ENCODE measurements at regions not wholly inside any gene's neighbourhood (a gene's known extent, or its start where the extent isn't known, plus 50 kb on each side); places are given as distances from the start of the nearest gene placed in this dataset.

- TF ChIP-seq TCFL5 (CRISPR knock-in tag; conservative IDR thresholded peaks at IDR 0.05), result no peak
- 0 out of 2 replicates have a peak, but pooled peaks have one; percentile 2 for TF ChIP-seq ZBTB33 (CRISPR knock-in tag; IDR thresholded peaks at IDR 0.05)
- TF ChIP-seq KAT8 (IDR thresholded peaks at IDR 0.05; ENCODE audit: low read depth), result no peak
- TF ChIP-seq POLR2AphosphoS2 (IDR thresholded peaks at IDR 0.05; ENCODE audit: low read length), result no peak
- no peak for TF ChIP-seq SMARCA5 (IDR thresholded peaks at IDR 0.05)
- Histone ChIP-seq H3K36me3 (ENCODE audit: control insufficient read depth, insufficient read depth, low read length) (no peaks in the 10 kb centered on the region), H3K9me1 (ENCODE audit: control insufficient read depth, insufficient read depth, low read length) (no peaks in the 10 kb centered on the region), H3K79me2 (ENCODE audit: control insufficient read depth, insufficient read depth, low read length) (no peaks in the 10 kb centered on the region), H3K9ac (ENCODE audit: insufficient read depth in 1 of 2, low read depth in 2 of 2, low read length in 2 of 2) (no peak overlapping the region), H3K27ac (ENCODE audit: extremely low read depth, low read depth, low read length) (no peak overlapping the region), H2AFZ (ENCODE audit: low read depth, low read length) (peak overlapping the region; percentile 44), H3K4me1 (replicated peaks in 1 of 2; ENCODE audit: control insufficient read depth in 2 of 2, insufficient read depth in 2 of 2, low read length in 2 of 2) (peaks cover 5 to 12% of the 10 kb centered on the region in 2 experiments; a peak in 4 of 5 replicates), H3K4me3 (no peak overlapping the region), H4K20me1 (replicated peaks; ENCODE audit: control insufficient read depth, insufficient read depth, low read length) (no peaks in the 10 kb centered on the region), H3K4me2 (ENCODE audit: insufficient read depth, low read length) (no peak overlapping the region), H3K27me3 (ENCODE audit: control insufficient read depth in 2 of 2, insufficient read depth in 2 of 2, low read length in 2 of 2) (no peaks in the 10 kb centered on the region), H3K9me3 (replicated peaks; ENCODE audit: control insufficient read depth, insufficient read depth, low read depth, low read length) (no peaks in the 10 kb centered on the region)
- DNase-seq (ENCODE audit: extremely low read depth in 1 of 4, low spot score in 3 of 4) (no peak), FAIRE-seq (no peak), ATAC-seq (no peak; the same call in 2 of the 3 replicates)
- ChIA-PET POLR2A (interaction anchor here (0.7 to 2.1 kb wide), 3 partner anchors 11 to 27 kb away, joined by 3 to 7 read pairs (median 4); no protein-coding TSS in a partner anchor), CTCF (ENCODE audit: low intra/inter-chr PET ratio) (no interaction called here)
- in situ Hi-C loops (cut with MboI) (no loop called here), intact Hi-C loops (cut with micrococcal nuclease) (no loop called here)
- 45% methylated on average over 15 of the region's 15 CpGs for WGBS (ENCODE audit: insufficient coverage, low coverage, missing lambda C conversion rate)
- BruUV-seq (replicated peaks), result no TSS peak
Observed at GRCh38 chr6:6901205-6901719, 206.5 kb upstream of the RREB1 start.

All from K562 (cell line).